Loucy (cell line): ENCODE measurements at regions not wholly inside any gene's neighbourhood (a gene's known extent, or its start where the extent isn't known, plus 50 kb on each side); places are given as distances from the start of the nearest gene placed in this dataset.

Experiments used
- H2AFZ ChIP-seq: fragments of 200-600 bp; sonication (generic); 2 replicates; pipeline ENCODE4 v1.6.0; 2016; ENCODE audit warnings: antibody characterized with exemption, mild to moderate bottlenecking, low read length, moderate library complexity
- H3F3A ChIP-seq: fragments of 200-600 bp; 2 replicates; pipeline ENCODE4 v1.6.0; 2016; ENCODE audit warnings: antibody characterized with exemption, low read depth, mild to moderate bottlenecking
- H3K27me3 ChIP-seq: fragments of 200-600 bp; sonication (generic); 2 replicates; pipeline ENCODE4 v1.6.1; 2014; ENCODE audit warnings: low read length, mild to moderate bottlenecking; ENCODE audit not compliant: insufficient read depth, poor library complexity, severe bottlenecking
- H3K36me3 ChIP-seq: fragments of 200-600 bp; sonication (generic); 2 replicates; pipeline ENCODE4 v1.6.1; 2016; ENCODE audit warnings: low read length; ENCODE audit not compliant: insufficient read depth
- H3K4me1 ChIP-seq: fragments of 200-600 bp; sonication (generic); 2 replicates; pipeline ENCODE4 v1.5.1; 2014; ENCODE audit warnings: low read length, mild to moderate bottlenecking; ENCODE audit not compliant: insufficient read depth, poor library complexity, severe bottlenecking
- H3K4me2 ChIP-seq: fragments of 200-600 bp; sonication (generic); 2 replicates; pipeline ENCODE4 v1.6.0; 2014; ENCODE audit warnings: antibody characterized with exemption, low read length, low read depth, mild to moderate bottlenecking; ENCODE audit not compliant: poor library complexity, severe bottlenecking
- H3K4me3 ChIP-seq: fragments of 200-600 bp; sonication (generic); 2 replicates; pipeline ENCODE4 v1.5.1; 2014; ENCODE audit warnings: low read length, mild to moderate bottlenecking, mixed read lengths; ENCODE audit not compliant: poor library complexity, severe bottlenecking
- H3K79me2 ChIP-seq: fragments of 200-600 bp; sonication (generic); 2 replicates; pipeline ENCODE4 v1.6.1; 2014; ENCODE audit warnings: low read length; ENCODE audit not compliant: insufficient read depth
- H3K9ac ChIP-seq: fragments of 200-600 bp; sonication (generic); 2 replicates; pipeline ENCODE4 v1.6.0; 2014; ENCODE audit warnings: mild to moderate bottlenecking, low read depth, low read length, moderate library complexity; ENCODE audit not compliant: poor library complexity, severe bottlenecking
- H3K9me2 ChIP-seq: fragments of 200-600 bp; sonication (generic); replicated peaks from 2 replicates; pipeline ENCODE4 v1.6.1; 2016; ENCODE audit warnings: low read depth, low read length, mixed read lengths
- H3K9me3 ChIP-seq: fragments of 200-600 bp; sonication (generic); 2 replicates; pipeline ENCODE4 v1.6.1; 2014; ENCODE audit warnings: mild to moderate bottlenecking, antibody characterized with exemption, low read length, low read depth; ENCODE audit not compliant: insufficient read depth
- H4K20me1 ChIP-seq: fragments of 200-600 bp; sonication (generic); 2 replicates; pipeline ENCODE4 v1.6.0; 2014; ENCODE audit warnings: antibody characterized with exemption, low read length, mild to moderate bottlenecking; ENCODE audit not compliant: insufficient read depth, poor library complexity, severe bottlenecking
- CTCF ChIP-seq: fragments of 200-600 bp; sonication (generic); conservative IDR thresholded peaks from 2 replicates; pipeline ENCODE4 v1.5.1; 2014; ENCODE audit warnings: mild to moderate bottlenecking, antibody characterized with exemption, low read length
- EZH2phosphoT487 ChIP-seq: fragments of 200-600 bp; IDR thresholded peaks from 2 replicates; pipeline ENCODE4 v1.6.1; 2018; ENCODE audit warnings: antibody characterized with exemption, mild to moderate bottlenecking, moderate library complexity, borderline replicate concordance

GRCh38 chr5:118279540-118280294 is 708.6 kb downstream of the DTWD2 start:
- no peaks in the 10 kb centered on the region for H3K4me1 ChIP-seq

GRCh38 chr5:118270526-118270925 is 717.8 kb downstream of the DTWD2 start:
- no peak for TF ChIP-seq EZH2phosphoT487
- no peak for TF ChIP-seq CTCF
- Histone ChIP-seq H3K9me2 (no peaks in the 10 kb centered on the region), H3K9ac (no peak overlapping the region), H3K27me3 (no peaks in the 10 kb centered on the region), H4K20me1 (no peaks in the 10 kb centered on the region), H3K36me3 (no peaks in the 10 kb centered on the region), H3K9me3 (no peaks in the 10 kb centered on the region), H3K79me2 (no peaks in the 10 kb centered on the region), H3K4me2 (no peak overlapping the region), H3K4me1 (no peaks in the 10 kb centered on the region), H3F3A (no peaks in the 10 kb centered on the region), H3K4me3 (no peak overlapping the region), H2AFZ (no peak overlapping the region)

More at GRCh38 chr5:118279540-118280294, 708.6 kb downstream of the DTWD2 start:
- no peak overlapping the region for H3K4me3 ChIP-seq
- TF ChIP-seq CTCF, result no peak
- no peak for TF ChIP-seq EZH2phosphoT487
- no peak overlapping the region for H3K4me2 ChIP-seq
- H3K9me2 ChIP-seq, result no peaks in the 10 kb centered on the region
- H2AFZ ChIP-seq, result no peak overlapping the region
- H3K9ac ChIP-seq, result no peak overlapping the region
- H3K9me3 ChIP-seq, result no peaks in the 10 kb centered on the region
- no peaks in the 10 kb centered on the region for H3F3A ChIP-seq
- H3K79me2 ChIP-seq, result no peaks in the 10 kb centered on the region
- no peaks in the 10 kb centered on the region for H3K36me3 ChIP-seq
- no peaks in the 10 kb centered on the region for H3K27me3 ChIP-seq
- no peaks in the 10 kb centered on the region for H4K20me1 ChIP-seq

- Histone ChIP-seq H3K9me3 (no peaks in the 10 kb centered on the region), H3K79me2 (no peaks in the 10 kb centered on the region), H3F3A (no peaks in the 10 kb centered on the region), H3K9me2 (no peaks in the 10 kb centered on the region), H3K36me3 (no peaks in the 10 kb centered on the region), H4K20me1 (no peaks in the 10 kb centered on the region), H3K4me1 (no peaks in the 10 kb centered on the region), H3K9ac (no peak overlapping the region), H2AFZ (no peak overlapping the region), H3K4me2 (no peak overlapping the region), H3K27me3 (no peaks in the 10 kb centered on the region), H3K4me3 (no peak overlapping the region)
- TF ChIP-seq CTCF, result no peak
- TF ChIP-seq EZH2phosphoT487, result no peak
Measured at GRCh38 chr5:118258223-118258622, 730.1 kb downstream of the DTWD2 start.
